HG03378 (cell line): ENCODE measurements at regions not wholly inside any gene's neighbourhood (a gene's known extent, or its start where the extent isn't known, plus 50 kb on each side); places are given as distances from the start of the nearest gene placed in this dataset.
"Not testable (repeated sequence)": the region's sequence is repeated elsewhere in the genome, so short reads cannot be mapped to it uniquely, and the experiment has no call there.

Source experiments
- ATAC-seq: cut with Tn5 transposase; IDR thresholded peaks from one replicate; pipeline ENCODE4 v1.9.1; 2021; ENCODE audit warnings: mild to moderate bottlenecking, moderate library complexity; ENCODE audit not compliant: unreplicated experiment

DNA sequence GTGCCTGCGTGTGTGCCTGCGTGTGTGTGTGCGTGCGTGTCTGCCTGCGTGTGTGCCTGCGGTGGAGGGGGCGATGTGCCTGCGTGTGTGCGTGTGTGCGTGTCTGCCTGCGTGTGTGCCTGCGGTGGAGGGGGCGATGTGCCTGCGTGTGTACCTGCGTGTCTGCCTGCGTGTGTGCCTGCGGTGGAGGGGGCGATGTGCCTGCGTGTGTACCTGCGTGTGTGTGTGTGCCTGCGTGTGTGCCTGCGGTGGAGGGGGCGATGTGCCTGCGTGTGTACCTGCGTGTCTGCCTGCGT lies 116.7 kb upstream of the ZNF516 start:
- not testable (repeated sequence) for ATAC-seq

- no peak for ATAC-seq
Observed at GRCh38 chr18:76610933-76611749, 116.1 kb upstream of the ZNF516 start.

DNA sequence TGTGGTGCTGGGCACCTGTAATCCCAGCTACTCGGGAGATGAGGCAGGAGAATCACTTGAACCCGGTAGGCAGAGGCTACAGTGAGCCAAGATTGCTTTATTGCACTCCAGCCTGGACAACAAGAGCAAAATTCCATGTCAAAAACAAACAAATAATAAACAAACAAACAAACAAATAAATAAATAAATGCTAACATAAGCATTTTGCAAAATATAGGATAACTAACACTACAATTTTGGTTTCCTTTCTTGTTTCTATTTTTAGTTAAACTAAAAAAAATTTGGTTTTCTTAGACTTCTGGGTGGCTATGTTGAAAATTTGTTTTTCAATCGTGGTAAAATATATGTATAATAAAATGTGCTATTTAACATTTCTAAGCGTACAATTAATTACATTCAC lies 115.0 kb upstream of the ZNF516 start:
- no peak for ATAC-seq

DNA sequence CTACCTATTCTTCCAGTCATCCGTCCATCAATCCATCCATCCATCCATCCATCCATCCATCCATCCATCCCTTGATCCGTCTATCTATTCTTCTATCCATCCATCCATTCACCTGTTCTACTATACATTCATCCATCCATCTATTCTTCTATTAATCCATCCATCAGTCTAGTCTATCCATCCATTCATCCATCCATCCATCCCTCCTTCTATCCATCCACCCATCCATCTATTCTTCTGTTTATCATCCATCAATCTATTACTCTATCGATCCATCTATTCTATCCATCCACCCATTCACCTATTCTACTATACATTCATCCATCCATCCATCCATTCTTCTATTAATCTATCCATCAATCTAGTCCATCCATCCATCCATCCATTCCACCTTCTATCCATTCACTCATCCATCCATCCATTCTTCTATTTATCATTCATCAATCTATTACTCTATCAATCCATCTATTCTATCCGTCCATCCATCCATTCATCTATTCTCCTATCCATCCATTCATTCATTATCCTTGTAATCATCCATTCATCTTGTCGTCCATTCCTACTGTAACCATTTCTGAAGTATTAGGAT lies 110.4 kb upstream of the ZNF516 start:
- no peak for ATAC-seq

GRCh38 chr18:76604935-76605240 lies 109.8 kb upstream of the ZNF516 start:
- no peak for ATAC-seq

DNA sequence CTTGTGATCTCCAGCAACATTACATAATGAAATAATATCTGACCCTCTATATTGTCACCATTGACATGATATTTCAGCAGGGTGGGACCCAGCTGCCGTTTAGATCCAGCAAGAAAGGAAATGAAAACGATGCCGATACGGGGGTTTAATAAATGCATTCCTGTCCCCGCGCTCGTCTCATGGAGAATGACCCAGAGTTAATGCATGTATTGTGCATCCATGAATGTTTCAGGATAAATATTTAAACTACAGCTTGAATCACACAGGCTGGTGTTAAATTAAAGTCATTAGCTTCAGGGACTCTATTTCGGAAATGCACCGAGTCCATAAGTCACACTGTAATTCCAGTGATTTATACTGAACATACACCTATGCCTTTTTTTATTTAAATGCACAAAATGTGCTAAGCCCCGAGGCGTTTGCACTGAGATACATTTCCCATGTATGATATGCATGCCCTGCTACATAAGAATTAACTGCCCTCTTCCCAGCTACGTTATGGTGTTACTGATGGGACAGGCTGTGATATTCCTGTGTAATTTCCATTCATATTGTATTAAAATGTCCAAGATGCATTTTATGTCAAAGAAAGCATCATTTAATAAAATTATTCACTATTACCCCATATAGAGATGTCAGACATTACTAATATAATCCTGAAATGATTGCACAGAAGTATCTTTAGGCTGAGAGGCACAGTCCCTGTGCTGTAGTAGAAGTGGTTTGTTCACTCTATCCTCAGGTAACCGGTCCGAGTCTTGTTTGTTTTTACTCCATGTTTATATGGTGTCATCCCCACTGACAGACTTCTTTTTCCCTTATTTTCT lies 109.3 kb upstream of the ZNF516 start:
- ATAC-seq = no peak

GRCh38 chr18:76602191-76602590 lies 107.1 kb upstream of the ZNF516 start:
- ATAC-seq = no peak

DNA sequence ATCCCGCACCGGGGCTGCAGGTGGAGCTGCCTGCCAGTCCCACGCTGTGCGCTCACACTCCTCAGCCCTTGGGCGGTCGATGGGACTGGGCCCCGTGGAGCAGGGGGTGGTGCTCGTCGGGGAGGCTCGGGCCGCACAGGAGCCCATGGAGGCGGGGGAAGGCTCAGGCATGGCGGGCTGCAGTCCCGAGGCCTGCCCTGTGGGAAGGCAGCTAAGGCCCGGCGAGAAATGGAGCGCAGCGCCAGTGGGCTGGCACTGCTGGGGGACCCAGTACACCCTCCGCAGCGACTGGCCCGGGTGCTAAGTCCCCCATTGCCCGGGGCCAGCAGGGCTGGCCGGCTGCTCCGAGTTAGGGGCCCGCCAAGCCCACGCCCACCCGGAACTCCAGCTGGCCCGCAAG lies 105.0 kb upstream of the ZNF516 start:
- not testable (repeated sequence) for ATAC-seq

GRCh38 chr18:76594966-76595365 lies 99.9 kb upstream of the ZNF516 start:
- ATAC-seq = no peak

- no peak for ATAC-seq
Observed at GRCh38 chr18:76593843-76594242, 98.8 kb upstream of the ZNF516 start.

- no peak for ATAC-seq
Observed at GRCh38 chr18:76592981-76593381, 97.9 kb upstream of the ZNF516 start.

DNA sequence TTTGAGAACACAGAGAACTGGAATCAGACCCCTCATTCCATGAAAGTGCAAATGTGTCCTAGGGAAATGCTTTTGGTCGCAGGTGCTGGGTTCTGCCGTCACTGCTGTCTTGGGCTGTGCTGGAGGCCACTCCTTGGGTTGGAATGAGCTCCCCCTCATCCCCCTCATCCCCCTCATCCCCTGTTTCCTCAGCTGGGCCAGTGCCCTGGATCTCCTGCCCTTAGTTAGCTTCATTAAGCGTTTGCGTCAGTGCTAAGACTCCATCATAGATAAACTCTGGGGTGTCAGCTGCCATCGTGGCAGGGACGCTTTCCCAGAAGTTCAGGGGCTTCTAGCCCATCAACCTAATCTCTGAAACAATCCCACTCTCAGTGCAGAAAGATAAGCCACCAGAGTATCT lies 97.1 kb upstream of the ZNF516 start:
- no peak for ATAC-seq

DNA sequence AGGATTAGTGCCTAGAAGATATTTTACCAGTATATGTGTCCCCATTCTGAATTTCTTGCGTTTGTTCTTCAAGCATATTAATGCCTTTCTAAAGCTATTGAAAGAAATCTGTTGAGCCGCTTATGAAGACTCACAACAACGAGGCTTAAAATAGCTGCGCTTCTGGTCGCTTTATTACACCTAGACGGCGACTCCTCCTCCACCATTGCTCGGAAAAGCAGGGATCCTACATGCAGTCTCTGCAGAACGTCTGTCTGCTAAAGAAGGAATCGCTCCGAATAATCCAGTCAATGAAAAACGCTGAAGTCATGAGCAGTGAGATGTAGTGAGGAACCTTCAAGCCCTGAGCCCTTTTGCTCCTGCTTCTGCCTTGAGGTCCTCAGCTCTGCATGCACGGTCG lies 94.8 kb upstream of the ZNF516 start:
- no peak for ATAC-seq

- no peak for ATAC-seq
Observed at GRCh38 chr18:76589316-76589715, 94.3 kb upstream of the ZNF516 start.

DNA sequence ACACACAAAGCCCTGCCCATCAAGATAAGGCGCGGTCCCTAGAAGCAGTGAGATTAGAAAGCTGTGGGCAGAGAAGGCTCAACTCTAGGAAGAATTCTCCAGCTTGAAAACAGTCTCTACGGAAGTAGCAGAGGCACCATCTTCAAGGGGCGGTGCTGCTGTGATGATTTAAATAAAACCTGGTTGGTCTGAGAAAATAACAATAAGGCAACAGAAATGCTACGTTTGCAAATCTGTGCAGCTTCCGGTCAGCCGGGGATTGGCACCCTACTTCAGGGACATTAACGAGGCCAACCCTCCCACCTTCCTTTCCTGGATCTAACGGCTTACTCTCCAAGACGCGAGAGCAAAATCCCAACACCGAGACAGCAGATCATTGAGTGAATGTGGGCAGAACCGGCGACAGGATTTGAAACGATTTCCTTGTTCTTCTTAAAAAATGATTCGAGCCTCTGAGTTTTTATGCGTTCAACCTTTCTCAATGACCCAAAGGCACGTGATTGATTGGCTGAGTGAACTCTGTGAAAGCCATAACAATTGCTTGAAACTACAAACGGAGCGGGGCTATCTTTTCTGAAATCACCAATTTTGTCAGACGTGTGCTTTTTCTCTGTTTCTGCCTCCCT lies 93.7 kb upstream of the ZNF516 start:
- ATAC-seq = no peak

DNA sequence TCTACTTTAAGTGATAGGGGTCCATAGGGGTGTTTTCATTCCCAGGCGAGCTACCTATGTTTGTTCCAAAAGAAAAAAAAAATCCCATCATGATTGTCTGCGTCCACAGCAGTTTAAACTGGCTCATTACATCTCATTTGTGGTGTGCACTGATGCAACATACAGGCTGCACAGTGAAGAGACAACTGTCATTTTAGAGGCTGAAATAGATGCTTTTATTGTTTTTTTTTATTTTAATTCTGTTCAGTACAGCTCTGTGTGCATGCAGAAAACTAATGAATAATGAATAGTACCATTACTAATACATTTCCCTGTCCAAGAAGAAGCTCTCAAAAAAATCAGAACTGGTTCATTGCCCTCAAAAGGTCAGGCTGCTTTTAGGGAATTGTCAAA lies 92.8 kb upstream of the ZNF516 start:
- no peak for ATAC-seq

- ATAC-seq = no peak
Observed at GRCh38 chr18:76587147-76587878, 92.3 kb upstream of the ZNF516 start.

DNA sequence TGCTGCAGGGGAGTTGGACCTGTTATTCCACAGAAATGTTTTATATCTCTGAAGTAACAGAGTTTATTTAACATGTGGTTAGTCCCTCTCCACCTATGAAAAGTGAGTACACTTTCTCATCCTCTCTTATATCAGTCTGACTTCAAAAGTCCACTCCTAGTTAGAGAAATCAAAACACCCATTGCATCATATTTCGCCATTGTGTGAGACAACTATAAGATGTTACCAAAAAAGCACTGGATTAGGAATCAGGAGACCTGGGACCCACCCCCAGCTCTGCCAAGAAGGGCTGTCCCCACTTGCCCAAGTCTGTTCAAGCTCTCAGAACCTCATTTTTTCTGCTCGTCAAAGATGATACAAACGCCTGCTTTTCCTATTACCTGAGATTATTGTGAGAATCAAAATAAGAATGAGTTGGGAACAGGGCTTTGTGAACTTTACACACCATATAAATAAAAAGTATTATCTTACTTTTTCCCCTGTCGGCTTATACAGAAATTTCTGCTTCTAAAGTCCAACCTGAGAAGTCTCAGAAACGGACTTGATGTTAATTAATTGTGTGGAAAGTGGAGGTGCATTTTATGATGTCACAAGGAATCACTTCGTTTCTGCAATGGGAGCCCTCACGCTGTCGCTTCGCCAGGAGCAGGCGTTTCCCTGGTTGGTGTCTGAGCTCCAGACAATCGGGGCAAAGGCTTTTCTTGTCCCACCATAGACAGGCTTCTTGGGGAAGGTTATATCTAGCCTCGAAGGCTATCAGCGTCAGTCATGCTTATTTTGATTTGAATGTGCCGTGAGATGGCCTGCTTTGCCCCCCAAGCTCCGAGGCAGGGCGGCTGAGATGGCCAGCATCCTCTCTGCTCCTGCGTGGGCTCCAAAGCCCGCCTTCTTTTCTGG lies 89.6 kb upstream of the ZNF516 start:
- no peak for ATAC-seq

DNA sequence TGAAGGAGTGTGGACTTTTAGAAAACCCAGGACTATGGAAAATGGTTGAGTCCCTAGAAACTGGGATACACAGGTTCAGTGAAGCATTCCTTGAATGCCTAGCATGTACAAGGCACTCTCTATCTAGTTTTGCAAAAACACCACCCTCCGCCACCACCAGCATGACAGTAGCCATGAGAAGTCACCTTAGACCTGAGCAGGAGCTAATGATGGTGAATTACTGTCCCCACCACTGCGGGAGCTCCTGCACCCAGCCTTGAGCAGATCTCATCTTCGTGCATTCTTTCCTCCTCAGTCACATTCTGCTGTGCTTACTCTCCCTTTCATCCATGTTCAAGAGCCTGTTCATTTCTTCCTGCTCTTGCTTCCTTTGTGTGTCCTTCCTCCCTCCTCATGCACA lies 86.2 kb upstream of the ZNF516 start:
- no peak for ATAC-seq

DNA sequence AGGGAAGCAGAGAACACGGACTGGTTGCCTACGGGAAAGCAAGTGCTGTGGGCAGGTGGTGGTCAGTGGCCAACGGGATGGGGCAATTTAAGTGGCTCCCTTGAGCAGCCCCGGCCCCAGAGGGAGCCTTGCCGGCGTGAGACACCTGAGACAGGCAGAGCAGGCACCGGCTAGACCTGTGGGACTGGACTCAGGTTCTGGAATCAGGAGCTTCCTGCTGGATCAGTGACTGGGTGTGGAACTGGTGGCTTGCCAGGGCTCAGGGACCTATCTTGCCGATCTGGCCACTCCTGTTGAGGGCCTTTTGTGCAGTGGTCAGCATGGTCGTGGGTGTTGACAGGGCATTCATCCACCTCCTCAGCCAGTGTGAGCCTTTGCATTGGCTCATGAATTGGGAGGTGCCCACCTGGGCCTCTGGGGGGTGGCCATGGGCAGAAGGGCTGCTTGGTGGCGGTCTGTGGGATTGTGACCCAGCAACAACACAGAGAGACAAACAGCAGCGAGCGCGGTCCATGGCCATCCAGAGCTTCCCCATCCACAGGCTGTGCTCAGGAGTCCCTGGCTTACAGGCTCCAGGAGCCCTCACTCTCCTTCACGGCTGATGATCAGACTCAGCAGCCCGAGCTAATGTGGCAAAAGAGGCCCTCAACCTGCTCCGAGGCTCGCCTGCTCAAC lies 85.4 kb upstream of the ZNF516 start:
- no peak for ATAC-seq
